Testis (tissue), 2 donors: ENCODE measurements at regions not wholly inside any gene's neighbourhood (a gene's known extent, or its start where the extent isn't known, plus 50 kb on each side); places are given as distances from the start of the nearest gene placed in this dataset.

ENCODE experiments used
- POLR2A ChIP-seq: fragments of 450-650 bp; IDR thresholded peaks from one replicate; pipeline ENCODE4 v1.6.1; 2017; ENCODE audit warnings: antibody characterized with exemption, mild to moderate bottlenecking, moderate library complexity
- TF ChIP-seq, protein P1 (sequence below), 3 experiments: fragments of 450-650 bp in 2 of 3; fragments of 200-600 bp in 1 of 3; sonication (generic) in 1 of 3; IDR thresholded peaks; one replicate each; pipeline ENCODE4 v1.5.1; 2016 to 2019; ENCODE audit warnings: antibody characterized with exemption in 3 of 3, mild to moderate bottlenecking in 2 of 3, moderate library complexity in 1 of 3

DNA sequence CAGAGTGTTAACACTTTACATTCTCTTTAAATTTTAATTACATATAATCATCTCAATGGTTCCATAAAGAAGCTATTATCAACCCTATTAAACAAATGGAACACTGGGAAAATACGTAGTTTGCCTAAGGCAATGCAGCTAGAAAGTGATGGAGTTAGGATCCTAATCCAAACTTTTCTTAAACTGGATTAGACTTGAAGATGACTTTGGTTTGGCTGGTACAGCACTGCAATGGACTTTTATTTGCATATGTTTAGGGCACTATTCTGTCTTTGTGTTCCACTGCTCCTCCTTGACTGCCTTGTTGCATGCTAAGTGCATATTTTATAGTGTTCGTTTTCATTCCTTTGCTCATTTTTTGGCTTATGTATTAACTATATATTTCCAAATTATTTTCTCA lies 133.5 kb upstream of the UFM1 start:
- TF ChIP-seq, protein P1, sequence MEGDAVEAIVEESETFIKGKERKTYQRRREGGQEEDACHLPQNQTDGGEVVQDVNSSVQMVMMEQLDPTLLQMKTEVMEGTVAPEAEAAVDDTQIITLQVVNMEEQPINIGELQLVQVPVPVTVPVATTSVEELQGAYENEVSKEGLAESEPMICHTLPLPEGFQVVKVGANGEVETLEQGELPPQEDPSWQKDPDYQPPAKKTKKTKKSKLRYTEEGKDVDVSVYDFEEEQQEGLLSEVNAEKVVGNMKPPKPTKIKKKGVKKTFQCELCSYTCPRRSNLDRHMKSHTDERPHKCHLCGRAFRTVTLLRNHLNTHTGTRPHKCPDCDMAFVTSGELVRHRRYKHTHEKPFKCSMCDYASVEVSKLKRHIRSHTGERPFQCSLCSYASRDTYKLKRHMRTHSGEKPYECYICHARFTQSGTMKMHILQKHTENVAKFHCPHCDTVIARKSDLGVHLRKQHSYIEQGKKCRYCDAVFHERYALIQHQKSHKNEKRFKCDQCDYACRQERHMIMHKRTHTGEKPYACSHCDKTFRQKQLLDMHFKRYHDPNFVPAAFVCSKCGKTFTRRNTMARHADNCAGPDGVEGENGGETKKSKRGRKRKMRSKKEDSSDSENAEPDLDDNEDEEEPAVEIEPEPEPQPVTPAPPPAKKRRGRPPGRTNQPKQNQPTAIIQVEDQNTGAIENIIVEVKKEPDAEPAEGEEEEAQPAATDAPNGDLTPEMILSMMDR (IDR thresholded peaks at IDR 0.05), result no peak
- TF ChIP-seq POLR2A, result no peak
